GM06990 (cell line): ENCODE measurements at regions not wholly inside any gene's neighbourhood (a gene's known extent, or its start where the extent isn't known, plus 50 kb on each side); places are given as distances from the start of the nearest gene placed in this dataset.

ENCODE experiments used
- DNase-seq: peaks from one replicate; pipeline ENCODE4 v3.0.0-alpha.2; 2011; ENCODE audit not compliant: insufficient read length; ENCODE audit errors: extremely low read depth
- H3K27me3 ChIP-seq: replicated peaks from 2 replicates; pipeline ENCODE4 v1.6.0; 2011; ENCODE audit warnings: low read length; ENCODE audit not compliant: control insufficient read depth, insufficient read depth
- H3K36me3 ChIP-seq: 2 replicates; pipeline ENCODE4 v1.5.1; 2011; ENCODE audit warnings: low read length; ENCODE audit not compliant: control insufficient read depth, insufficient read depth
- H3K4me3 ChIP-seq: replicated peaks from 2 replicates; pipeline ENCODE4 v1.5.1; 2011; ENCODE audit warnings: low read depth, mild to moderate bottlenecking, control low read depth, low read length
- TF ChIP-seq, protein P1 (sequence below): IDR thresholded peaks from 2 replicates; pipeline ENCODE4 v1.5.1; 2011; ENCODE audit warnings: low read length, control low read depth, mild to moderate bottlenecking, inconsistent platforms; ENCODE audit not compliant: insufficient read depth, poor library complexity, severe bottlenecking

DNA sequence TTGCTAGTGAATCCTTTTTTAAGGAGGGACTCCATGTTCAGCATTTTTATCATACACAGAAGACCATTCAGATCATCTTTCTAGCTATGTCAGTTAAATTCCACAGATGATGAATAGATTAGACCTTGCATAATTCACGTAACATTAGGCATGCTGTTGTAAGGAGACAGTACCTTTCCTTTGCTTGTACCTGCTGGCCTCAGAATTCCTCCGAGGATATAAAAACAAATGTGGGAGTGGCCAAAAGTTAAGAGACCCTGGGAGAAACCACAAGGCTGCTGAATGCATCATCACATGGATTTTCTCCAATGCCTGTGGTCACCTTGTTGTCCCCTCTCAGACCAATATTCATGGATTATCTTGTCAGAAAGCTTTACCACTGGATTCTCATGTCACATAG is 201.4 kb downstream of the MAGEB17 start:
- H3K36me3 ChIP-seq = no peaks in the 10 kb centered on the region
- no peak overlapping the region for H3K4me3 ChIP-seq
- DNase-seq = no peak
- TF ChIP-seq, protein P1, sequence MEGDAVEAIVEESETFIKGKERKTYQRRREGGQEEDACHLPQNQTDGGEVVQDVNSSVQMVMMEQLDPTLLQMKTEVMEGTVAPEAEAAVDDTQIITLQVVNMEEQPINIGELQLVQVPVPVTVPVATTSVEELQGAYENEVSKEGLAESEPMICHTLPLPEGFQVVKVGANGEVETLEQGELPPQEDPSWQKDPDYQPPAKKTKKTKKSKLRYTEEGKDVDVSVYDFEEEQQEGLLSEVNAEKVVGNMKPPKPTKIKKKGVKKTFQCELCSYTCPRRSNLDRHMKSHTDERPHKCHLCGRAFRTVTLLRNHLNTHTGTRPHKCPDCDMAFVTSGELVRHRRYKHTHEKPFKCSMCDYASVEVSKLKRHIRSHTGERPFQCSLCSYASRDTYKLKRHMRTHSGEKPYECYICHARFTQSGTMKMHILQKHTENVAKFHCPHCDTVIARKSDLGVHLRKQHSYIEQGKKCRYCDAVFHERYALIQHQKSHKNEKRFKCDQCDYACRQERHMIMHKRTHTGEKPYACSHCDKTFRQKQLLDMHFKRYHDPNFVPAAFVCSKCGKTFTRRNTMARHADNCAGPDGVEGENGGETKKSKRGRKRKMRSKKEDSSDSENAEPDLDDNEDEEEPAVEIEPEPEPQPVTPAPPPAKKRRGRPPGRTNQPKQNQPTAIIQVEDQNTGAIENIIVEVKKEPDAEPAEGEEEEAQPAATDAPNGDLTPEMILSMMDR = no peak
- no peaks in the 10 kb centered on the region; the same call in 1 of the 2 replicates for H3K27me3 ChIP-seq

DNA sequence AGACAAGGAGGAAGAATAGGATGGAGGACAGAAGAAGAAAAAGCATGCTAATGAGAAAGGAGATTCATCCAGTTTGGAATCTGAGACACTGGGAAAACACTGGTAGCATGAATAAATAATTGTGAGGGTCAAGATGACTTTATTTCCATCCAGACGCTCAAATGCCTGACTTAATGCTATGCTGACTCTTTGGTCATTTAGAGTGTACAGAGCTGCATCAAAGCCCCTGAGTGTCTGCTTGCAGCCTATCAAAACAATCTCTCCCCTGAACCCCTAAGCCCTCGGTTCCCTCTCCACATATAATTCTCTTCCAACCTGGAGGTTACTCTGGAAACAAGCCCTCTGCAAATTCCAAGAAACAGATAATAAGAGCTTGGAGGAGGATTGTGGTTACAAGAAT is 208.8 kb downstream of the MAGEB17 start:
- TF ChIP-seq, protein P1 = no peak
- Histone ChIP-seq H3K4me3 (no peak overlapping the region), H3K36me3 (no peaks in the 10 kb centered on the region), H3K27me3 (no peaks in the 10 kb centered on the region)
- no peak for DNase-seq

DNA sequence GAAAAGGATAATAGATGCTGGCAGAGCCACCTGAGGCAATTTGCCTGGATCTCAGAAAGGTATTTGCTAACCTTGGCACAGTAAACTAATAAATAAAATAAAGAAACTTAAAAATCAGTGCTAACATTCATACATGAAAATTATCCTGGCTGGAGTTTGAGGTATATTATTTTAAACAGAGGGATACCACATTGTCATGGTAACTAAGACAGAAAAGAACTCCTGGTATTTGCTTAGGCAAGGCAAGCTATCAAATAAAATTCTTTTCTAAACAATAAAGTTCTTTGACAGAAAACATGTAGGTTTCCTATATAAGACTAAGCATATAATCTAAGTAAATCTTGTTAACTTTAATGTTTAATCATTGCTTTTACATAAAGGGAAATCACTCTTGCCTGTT is 218.8 kb downstream of the MAGEB17 start:
- DNase-seq = no peak
- no peaks in the 10 kb centered on the region; the same call in 1 of the 2 replicates for H3K27me3 ChIP-seq
- H3K4me3 ChIP-seq = no peak overlapping the region
- TF ChIP-seq, protein P1 = no peak
- H3K36me3 ChIP-seq = no peaks in the 10 kb centered on the region

DNA sequence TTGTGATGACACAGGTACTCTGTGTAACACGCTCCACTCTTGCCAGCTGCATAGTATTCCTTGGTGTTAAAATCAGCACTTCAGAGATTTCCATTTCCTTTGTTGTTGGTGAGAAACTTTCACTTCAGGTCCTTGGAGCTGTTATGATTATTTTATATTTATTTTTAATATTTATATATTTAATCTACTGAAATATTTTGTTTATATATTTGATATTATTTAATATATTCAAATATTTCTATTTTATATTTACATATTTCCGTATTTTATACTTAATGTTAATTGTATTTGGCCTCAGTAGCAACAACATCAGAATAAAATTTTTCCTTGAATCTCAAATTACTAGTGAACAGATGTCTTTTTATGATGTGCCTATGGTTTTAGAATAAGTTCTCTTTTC is 225.3 kb downstream of the MAGEB17 start:
- TF ChIP-seq, protein P1 = no peak

DNA sequence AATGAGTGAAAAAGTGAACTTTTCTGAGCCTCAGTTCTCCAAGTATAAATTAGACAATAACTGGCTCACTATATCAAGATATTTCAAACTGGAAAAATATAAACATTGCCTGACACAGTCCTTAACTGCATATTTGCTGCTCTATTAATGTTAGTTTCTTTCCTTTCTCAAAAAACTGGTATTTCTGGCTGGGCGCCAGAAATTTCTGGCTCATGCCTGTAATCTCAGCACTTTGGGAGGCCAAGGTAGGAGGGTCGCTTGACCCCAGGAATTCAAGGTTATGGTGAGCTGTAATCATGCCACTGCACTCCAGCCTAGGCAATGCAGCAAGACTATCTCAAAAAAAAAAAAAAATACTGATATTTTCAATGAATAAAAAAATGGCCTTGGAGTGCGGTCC is 227.0 kb downstream of the MAGEB17 start:
- no peak overlapping the region for H3K4me3 ChIP-seq
- DNase-seq = no peak
- TF ChIP-seq, protein P1 = no peak
- H3K36me3 ChIP-seq = no peaks in the 10 kb centered on the region
- H3K27me3 ChIP-seq = no peaks in the 10 kb centered on the region

More for the DNA sequence above, 225.3 kb downstream of the MAGEB17 start:
- no peaks in the 10 kb centered on the region for H3K36me3 ChIP-seq
- no peaks in the 10 kb centered on the region; the same call in 1 of the 2 replicates for H3K27me3 ChIP-seq
- no peak overlapping the region for H3K4me3 ChIP-seq
- no peak for DNase-seq

DNA sequence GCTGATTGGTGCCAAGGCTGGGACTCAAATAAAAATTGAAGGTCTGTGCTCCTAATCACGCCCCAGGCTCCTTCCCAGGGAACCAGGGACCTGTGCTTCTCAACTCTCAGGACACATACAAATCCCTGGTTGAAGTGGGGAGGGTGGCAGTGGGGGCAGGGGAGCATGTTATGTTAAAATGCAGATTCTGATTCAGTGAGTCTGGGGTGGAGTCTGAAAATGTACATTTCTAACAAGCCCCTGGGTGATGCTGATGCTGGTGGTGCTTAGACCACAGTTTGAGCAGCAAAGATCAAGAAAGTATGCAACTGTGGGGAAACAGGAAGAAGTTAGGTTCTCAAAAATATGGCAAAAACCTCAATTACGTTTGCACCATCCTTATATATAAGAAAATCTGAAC is 236.5 kb downstream of the MAGEB17 start:
- H3K4me3 ChIP-seq = no peak overlapping the region
- TF ChIP-seq, protein P1 = no peak
- no peaks in the 10 kb centered on the region for H3K27me3 ChIP-seq
- no peak for DNase-seq
- no peaks in the 10 kb centered on the region for H3K36me3 ChIP-seq
